ENCODE measurements at regions not wholly inside any gene's neighbourhood (a gene's known extent, or its start where the extent isn't known, plus 50 kb on each side); places are given as distances from the start of the nearest gene placed in this dataset.

DNA sequence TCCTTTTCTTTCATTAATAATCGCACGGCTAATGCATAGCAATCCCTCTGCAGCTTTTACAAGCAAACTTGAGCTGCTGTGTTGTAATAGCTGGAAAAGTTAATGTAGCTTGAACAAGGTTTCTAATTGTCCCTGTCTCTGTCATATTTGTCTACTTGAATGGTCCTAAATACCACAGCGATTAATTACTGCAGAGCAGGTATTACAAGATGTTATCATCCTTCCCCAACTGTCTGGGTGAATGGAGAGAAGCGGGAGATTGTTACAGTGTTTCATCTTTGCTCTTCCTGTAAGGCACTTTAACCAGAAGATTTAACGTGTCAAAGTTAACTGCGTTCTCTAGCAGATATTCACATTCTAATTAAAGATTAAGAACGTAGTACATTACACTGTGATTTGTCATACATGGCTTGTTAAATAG, 422.2 kb upstream of the POU3F3 start:
- Histone ChIP-seq H3K27ac (no peak overlapping the region), H3K36me3 (ENCODE audit: insufficient read depth) (no peaks in the 10 kb centered on the region), H3K4me2 (no peak overlapping the region), H3K9ac (no peak overlapping the region), H3K4me3 (IDR thresholded peaks at IDR 0.05; ENCODE audit: insufficient read depth, low read depth, low read length) (no peak overlapping the region), H4K20me1 (ENCODE audit: insufficient read depth) (no peaks in the 10 kb centered on the region), H3K79me2 (ENCODE audit: insufficient read depth, low read depth) (no peaks in the 10 kb centered on the region), H3K4me1 (ENCODE audit: low read depth, poor library complexity, severe bottlenecking) (peaks cover 13% of the 10 kb centered on the region), H3K27me3 (ENCODE audit: insufficient read depth, low read depth) (no peaks in the 10 kb centered on the region), H2AFZ (ENCODE audit: low read depth) (no peak overlapping the region)
- TF ChIP-seq CTCF (conservative IDR thresholded peaks at IDR 0.05; ENCODE audit: low read depth, low read length), result no peak

DNA sequence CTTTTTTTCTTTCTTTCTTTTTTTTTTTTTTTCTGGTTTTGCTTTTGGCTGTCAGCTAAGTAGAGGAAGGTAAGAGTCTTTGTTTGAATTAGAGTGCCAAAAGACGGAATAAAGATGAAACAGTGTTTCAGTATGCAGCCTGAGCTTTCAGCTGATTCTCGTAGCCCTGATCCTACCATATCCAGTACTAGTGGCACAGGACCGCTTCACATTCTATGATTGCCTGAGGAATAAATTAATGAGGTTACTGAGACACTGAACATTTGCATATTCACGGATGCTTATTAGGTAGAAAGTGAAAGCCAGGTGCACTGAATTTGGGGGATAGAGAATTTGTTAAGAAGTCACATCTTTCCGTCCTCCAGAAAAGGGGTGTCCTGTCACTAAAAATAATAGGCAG, 421.5 kb upstream of the POU3F3 start:
- peaks cover 13% of the 10 kb centered on the region for H3K4me1 ChIP-seq (ENCODE audit: low read depth, poor library complexity, severe bottlenecking)
- H3K27me3 ChIP-seq (ENCODE audit: insufficient read depth, low read depth), result no peaks in the 10 kb centered on the region
- H3K9ac ChIP-seq, result no peak overlapping the region
- no peak for TF ChIP-seq CTCF (conservative IDR thresholded peaks at IDR 0.05; ENCODE audit: low read depth, low read length)
- no peak overlapping the region for H3K4me3 ChIP-seq (IDR thresholded peaks at IDR 0.05; ENCODE audit: insufficient read depth, low read depth, low read length)
- no peak overlapping the region for H3K27ac ChIP-seq
- H3K36me3 ChIP-seq (ENCODE audit: insufficient read depth), result no peaks in the 10 kb centered on the region
- H2AFZ ChIP-seq (ENCODE audit: low read depth), result no peak overlapping the region
- no peaks in the 10 kb centered on the region for H3K79me2 ChIP-seq (ENCODE audit: insufficient read depth, low read depth)
- H4K20me1 ChIP-seq (ENCODE audit: insufficient read depth), result no peaks in the 10 kb centered on the region
- no peak overlapping the region for H3K4me2 ChIP-seq

- no peak overlapping the region for H3K4me2 ChIP-seq
- no peaks in the 10 kb centered on the region for H4K20me1 ChIP-seq (ENCODE audit: insufficient read depth)
- H3K4me1 ChIP-seq (ENCODE audit: low read depth, poor library complexity, severe bottlenecking), result peaks cover 13% of the 10 kb centered on the region
- no peaks in the 10 kb centered on the region for H3K36me3 ChIP-seq (ENCODE audit: insufficient read depth)
- no peak overlapping the region for H3K27ac ChIP-seq
- no peaks in the 10 kb centered on the region for H3K79me2 ChIP-seq (ENCODE audit: insufficient read depth, low read depth)
- TF ChIP-seq CTCF (conservative IDR thresholded peaks at IDR 0.05; ENCODE audit: low read depth, low read length), result no peak
- no peak overlapping the region for H3K9ac ChIP-seq
- H3K27me3 ChIP-seq (ENCODE audit: insufficient read depth, low read depth), result no peaks in the 10 kb centered on the region
- no peak overlapping the region for H2AFZ ChIP-seq (ENCODE audit: low read depth)
- no peak overlapping the region for H3K4me3 ChIP-seq (IDR thresholded peaks at IDR 0.05; ENCODE audit: insufficient read depth, low read depth, low read length)
Observed at GRCh38 chr2:104432991-104433390, 420.9 kb upstream of the POU3F3 start.

- no peak overlapping the region for H3K4me3 ChIP-seq (IDR thresholded peaks at IDR 0.05; ENCODE audit: insufficient read depth, low read depth, low read length)
- no peaks in the 10 kb centered on the region for H3K27me3 ChIP-seq (ENCODE audit: insufficient read depth, low read depth)
- TF ChIP-seq CTCF (conservative IDR thresholded peaks at IDR 0.05; ENCODE audit: low read depth, low read length), result no peak
- H3K9ac ChIP-seq, result no peak overlapping the region
- H3K4me2 ChIP-seq, result peak overlapping the region; percentile 74
- H4K20me1 ChIP-seq (ENCODE audit: insufficient read depth), result no peaks in the 10 kb centered on the region
- no peaks in the 10 kb centered on the region for H3K79me2 ChIP-seq (ENCODE audit: insufficient read depth, low read depth)
- peaks cover 13% of the 10 kb centered on the region for H3K4me1 ChIP-seq (ENCODE audit: low read depth, poor library complexity, severe bottlenecking)
- H3K27ac ChIP-seq, result no peak overlapping the region
- no peaks in the 10 kb centered on the region for H3K36me3 ChIP-seq (ENCODE audit: insufficient read depth)
- peak overlapping the region; percentile 95; the same call in 1 of the 2 replicates for H2AFZ ChIP-seq (ENCODE audit: low read depth)
Observed at GRCh38 chr2:104433657-104434056, 420.3 kb upstream of the POU3F3 start.
